KMS-11 (cell line): ENCODE measurements at regions not wholly inside any gene's neighbourhood (a gene's known extent, or its start where the extent isn't known, plus 50 kb on each side); places are given as distances from the start of the nearest gene placed in this dataset.

Source experiments
- H2AFZ ChIP-seq: fragments of 200-600 bp; sonication (generic); 2 replicates; pipeline ENCODE4 v1.6.1; 2016; ENCODE audit warnings: antibody characterized with exemption, mixed run types, low read depth
- H3K27ac ChIP-seq: fragments of 200-600 bp; sonication (generic); 2 replicates; pipeline ENCODE4 v1.6.1; 2016; ENCODE audit warnings: mild to moderate bottlenecking, mixed run types
- H3K27me3 ChIP-seq: fragments of 200-600 bp; sonication (generic); 2 replicates; pipeline ENCODE4 v1.6.1; 2017; ENCODE audit warnings: mild to moderate bottlenecking, low read depth, mixed run types, moderate library complexity; ENCODE audit not compliant: insufficient read depth
- H3K36me3 ChIP-seq: fragments of 200-600 bp; sonication (generic); 2 replicates; pipeline ENCODE4 v1.6.1; 2017; ENCODE audit warnings: mild to moderate bottlenecking, mixed run types; ENCODE audit not compliant: insufficient read depth
- H3K4me1 ChIP-seq: fragments of 200-600 bp; sonication (generic); 2 replicates; pipeline ENCODE4 v1.6.1; 2016; ENCODE audit warnings: mild to moderate bottlenecking, low read depth, mixed run types; ENCODE audit not compliant: poor library complexity, severe bottlenecking
- H3K4me2 ChIP-seq: fragments of 200-600 bp; sonication (generic); 2 replicates; pipeline ENCODE4 v1.7.0; 2016; ENCODE audit warnings: mild to moderate bottlenecking, mixed run types
- H3K4me3 ChIP-seq: fragments of 200-600 bp; sonication (generic); IDR thresholded peaks from 2 replicates; pipeline ENCODE4 v1.6.1; 2017; ENCODE audit warnings: low read depth, low read length, mixed read lengths; ENCODE audit not compliant: insufficient read depth
- H3K79me2 ChIP-seq: fragments of 200-600 bp; sonication (generic); 2 replicates; pipeline ENCODE4 v1.6.1; 2016; ENCODE audit warnings: low read depth, mixed run types; ENCODE audit not compliant: insufficient read depth
- H3K9ac ChIP-seq: fragments of 200-600 bp; sonication (generic); 2 replicates; pipeline ENCODE4 v1.6.1; 2016; ENCODE audit warnings: mild to moderate bottlenecking, mixed run types
- H4K20me1 ChIP-seq: fragments of 200-600 bp; sonication (generic); 2 replicates; pipeline ENCODE4 v1.6.1; 2016; ENCODE audit warnings: mild to moderate bottlenecking, mixed run types; ENCODE audit not compliant: insufficient read depth
- CTCF ChIP-seq: fragments of 200-600 bp; sonication (generic); conservative IDR thresholded peaks from 2 replicates; pipeline ENCODE4 v1.6.1; 2017; ENCODE audit warnings: low read depth, mild to moderate bottlenecking, antibody characterized with exemption, low read length, moderate library complexity, mixed read lengths

DNA sequence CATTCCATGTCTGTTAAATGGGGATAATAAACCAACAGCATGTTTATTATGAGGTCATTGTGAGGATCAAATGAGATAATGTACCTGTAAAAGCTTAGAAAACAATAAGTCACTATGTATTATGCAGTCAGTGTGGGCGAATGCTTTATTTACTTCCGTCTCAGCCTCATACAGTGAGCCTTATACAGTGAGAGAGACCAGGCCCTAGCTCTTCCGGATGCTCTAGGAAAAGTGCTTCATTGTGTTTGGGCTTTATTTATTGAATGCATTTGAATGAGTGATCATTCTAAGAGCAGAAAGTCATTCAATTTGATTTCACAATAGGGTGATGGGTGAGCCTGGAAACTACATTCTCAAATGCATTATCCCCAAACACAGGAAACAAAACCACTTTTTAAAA, 603.9 kb upstream of the FANCL start:
- Histone ChIP-seq H3K79me2 (no peaks in the 10 kb centered on the region), H4K20me1 (no peaks in the 10 kb centered on the region), H3K4me3 (no peak overlapping the region), H3K27me3 (no peaks in the 10 kb centered on the region), H3K4me2 (no peak overlapping the region), H2AFZ (no peak overlapping the region), H3K36me3 (no peaks in the 10 kb centered on the region), H3K9ac (no peak overlapping the region), H3K27ac (no peak overlapping the region), H3K4me1 (no peaks in the 10 kb centered on the region)
- TF ChIP-seq CTCF = no peak

DNA sequence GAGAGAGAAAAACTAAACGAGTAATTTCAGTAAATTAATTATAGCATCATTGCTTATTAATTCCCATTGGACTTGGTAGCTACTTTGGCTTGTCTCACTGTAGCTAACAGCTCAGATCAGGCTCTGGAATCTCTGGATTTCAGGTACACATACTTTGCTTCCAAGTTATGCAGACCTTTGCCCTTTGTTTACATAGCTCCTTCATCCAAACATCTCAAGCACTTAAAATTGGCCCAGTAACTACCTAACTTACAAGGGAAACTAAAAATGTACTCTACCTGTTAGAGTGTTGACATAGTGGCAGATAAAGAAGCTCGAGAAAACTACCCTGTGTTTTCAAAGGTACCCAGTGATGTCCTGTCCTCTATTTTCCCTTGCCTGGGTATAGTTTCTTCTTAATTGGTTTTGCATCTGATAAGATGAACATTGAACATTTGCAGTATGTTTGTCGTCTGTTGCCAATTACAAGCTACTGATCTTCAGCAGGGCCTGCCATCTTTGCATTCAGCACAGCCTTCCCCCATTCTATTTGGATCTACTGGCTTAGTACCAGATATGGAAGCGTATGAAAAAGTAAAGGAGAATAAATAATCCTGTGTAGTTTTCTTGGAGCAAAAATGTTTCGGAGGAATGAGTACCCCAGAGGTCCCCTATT, 601.5 kb upstream of the FANCL start:
- H3K79me2 ChIP-seq = no peaks in the 10 kb centered on the region
- H3K4me3 ChIP-seq = no peak overlapping the region
- no peaks in the 10 kb centered on the region for H4K20me1 ChIP-seq
- no peak overlapping the region for H3K4me2 ChIP-seq
- H2AFZ ChIP-seq = no peak overlapping the region
- H3K36me3 ChIP-seq = no peaks in the 10 kb centered on the region
- no peak overlapping the region for H3K27ac ChIP-seq
- H3K9ac ChIP-seq = no peak overlapping the region
- no peaks in the 10 kb centered on the region for H3K27me3 ChIP-seq
- H3K4me1 ChIP-seq = no peaks in the 10 kb centered on the region
- no peak for TF ChIP-seq CTCF

DNA sequence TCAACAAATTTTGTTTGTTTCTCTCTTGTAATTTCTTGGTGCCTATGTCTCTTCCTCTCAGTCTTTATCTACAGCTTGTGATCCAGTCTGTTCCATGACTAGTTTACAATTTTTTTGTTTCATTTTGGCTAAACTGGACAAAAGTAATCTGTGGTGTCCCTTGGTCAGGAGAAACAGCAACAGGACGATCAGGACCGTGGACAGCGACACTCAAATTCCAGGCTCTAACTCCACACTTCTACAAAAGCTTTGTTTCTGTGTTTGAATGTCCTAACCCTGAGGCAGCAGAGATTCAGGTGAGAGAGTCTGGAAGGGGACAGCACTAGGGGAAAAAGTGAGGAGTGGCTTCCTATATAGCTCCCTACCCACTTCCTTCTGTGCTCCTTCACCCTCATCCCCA, 593.3 kb upstream of the FANCL start:
- Histone ChIP-seq H3K4me2 (no peak overlapping the region), H3K4me3 (no peak overlapping the region), H3K79me2 (no peaks in the 10 kb centered on the region), H3K4me1 (no peaks in the 10 kb centered on the region), H2AFZ (no peak overlapping the region), H3K27me3 (no peaks in the 10 kb centered on the region), H3K36me3 (no peaks in the 10 kb centered on the region), H3K9ac (no peak overlapping the region), H4K20me1 (no peaks in the 10 kb centered on the region), H3K27ac (no peak overlapping the region)
- no peak for TF ChIP-seq CTCF

DNA sequence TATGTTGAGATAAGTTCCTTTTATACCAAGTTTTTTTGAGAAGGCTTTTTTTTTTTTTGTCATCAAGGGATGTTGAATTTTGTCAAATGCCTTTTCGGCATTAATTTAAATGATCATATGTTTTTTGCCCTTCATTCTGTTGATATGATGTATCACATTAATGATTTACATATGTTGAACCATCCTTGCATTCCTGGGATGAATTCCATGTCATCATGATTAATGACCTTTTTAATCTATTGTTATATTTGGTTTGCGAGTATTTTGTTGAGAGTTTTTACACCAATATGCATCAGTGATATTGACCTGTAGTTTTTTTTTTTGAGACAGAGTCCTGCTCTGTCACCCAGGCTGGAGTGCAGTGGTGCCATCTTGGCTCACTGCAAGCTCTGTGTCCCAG, 585.7 kb upstream of the FANCL start:
- no peak overlapping the region for H3K9ac ChIP-seq
- H2AFZ ChIP-seq = no peak overlapping the region
- no peak overlapping the region for H3K4me2 ChIP-seq
- H3K36me3 ChIP-seq = no peaks in the 10 kb centered on the region
- H3K4me3 ChIP-seq = no peak overlapping the region
- H4K20me1 ChIP-seq = no peaks in the 10 kb centered on the region
- TF ChIP-seq CTCF = no peak
- H3K4me1 ChIP-seq = no peaks in the 10 kb centered on the region
- no peak overlapping the region for H3K27ac ChIP-seq
- H3K79me2 ChIP-seq = no peaks in the 10 kb centered on the region
- no peaks in the 10 kb centered on the region for H3K27me3 ChIP-seq
